ENCODE measurements at regions not wholly inside any gene's neighbourhood (a gene's known extent, or its start where the extent isn't known, plus 50 kb on each side); places are given as distances from the start of the nearest gene placed in this dataset.

DNA sequence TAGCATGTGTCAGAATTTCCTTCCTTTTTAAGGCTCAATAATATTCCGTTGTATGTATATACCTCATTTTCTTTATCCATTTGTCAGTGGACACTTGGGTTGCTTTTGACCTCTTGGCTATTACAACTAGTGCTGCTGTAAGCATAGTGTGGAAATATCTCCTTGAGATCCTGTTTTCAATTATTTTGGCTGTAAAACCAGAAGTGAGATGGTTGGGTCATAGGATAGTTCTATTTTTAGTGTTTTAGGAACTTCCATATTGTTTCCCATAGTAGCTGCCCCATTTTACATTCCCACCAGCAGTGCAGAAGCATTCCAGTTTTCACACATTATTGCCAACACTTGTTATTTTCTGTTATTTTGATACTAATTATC is 70.4 kb upstream of the C15orf39 start:
- TF ChIP-seq, protein P1, sequence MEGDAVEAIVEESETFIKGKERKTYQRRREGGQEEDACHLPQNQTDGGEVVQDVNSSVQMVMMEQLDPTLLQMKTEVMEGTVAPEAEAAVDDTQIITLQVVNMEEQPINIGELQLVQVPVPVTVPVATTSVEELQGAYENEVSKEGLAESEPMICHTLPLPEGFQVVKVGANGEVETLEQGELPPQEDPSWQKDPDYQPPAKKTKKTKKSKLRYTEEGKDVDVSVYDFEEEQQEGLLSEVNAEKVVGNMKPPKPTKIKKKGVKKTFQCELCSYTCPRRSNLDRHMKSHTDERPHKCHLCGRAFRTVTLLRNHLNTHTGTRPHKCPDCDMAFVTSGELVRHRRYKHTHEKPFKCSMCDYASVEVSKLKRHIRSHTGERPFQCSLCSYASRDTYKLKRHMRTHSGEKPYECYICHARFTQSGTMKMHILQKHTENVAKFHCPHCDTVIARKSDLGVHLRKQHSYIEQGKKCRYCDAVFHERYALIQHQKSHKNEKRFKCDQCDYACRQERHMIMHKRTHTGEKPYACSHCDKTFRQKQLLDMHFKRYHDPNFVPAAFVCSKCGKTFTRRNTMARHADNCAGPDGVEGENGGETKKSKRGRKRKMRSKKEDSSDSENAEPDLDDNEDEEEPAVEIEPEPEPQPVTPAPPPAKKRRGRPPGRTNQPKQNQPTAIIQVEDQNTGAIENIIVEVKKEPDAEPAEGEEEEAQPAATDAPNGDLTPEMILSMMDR (conservative IDR thresholded peaks at IDR 0.05 in 1 of 2, IDR thresholded peaks at IDR 0.05 in 1 of 2; ENCODE audit: extremely low read depth in 1 of 2, insufficient read depth in 1 of 2, low read depth in 1 of 2, low read length in 2 of 2), result no peak
- TF ChIP-seq EZH2 (IDR thresholded peaks at IDR 0.05; ENCODE audit: borderline replicate concordance, low read length), result no peak
